SW 1271 (cell line): ENCODE measurements at regions not wholly inside any gene's neighbourhood (a gene's known extent, or its start where the extent isn't known, plus 50 kb on each side); places are given as distances from the start of the nearest gene placed in this dataset.

Source experiments
- DNase-seq, 2 experiments: peaks; one replicate each; lab custom pipeline; 2025; lab: John Stamatoyannopoulos, UW

DNA sequence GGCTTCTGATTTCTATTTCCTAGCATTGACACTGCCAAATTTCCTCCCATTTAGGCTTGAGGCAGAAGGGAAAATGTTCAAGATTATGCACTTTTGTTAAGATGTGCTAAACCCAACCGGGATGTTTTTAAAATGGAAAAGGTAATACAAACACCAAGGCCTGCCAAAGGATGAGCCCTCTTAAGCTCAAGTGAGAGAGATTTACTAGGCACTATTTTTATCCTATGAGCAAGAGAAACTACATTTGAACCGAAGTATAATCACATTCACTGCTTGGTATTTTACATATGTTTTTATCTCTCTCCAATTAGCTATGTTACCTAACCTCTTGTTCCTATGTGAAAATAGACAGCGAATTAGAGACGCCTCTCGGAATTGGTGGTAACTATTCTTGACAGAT, 295.8 kb downstream of the GABRB3 start:
- no peak for DNase-seq

DNA sequence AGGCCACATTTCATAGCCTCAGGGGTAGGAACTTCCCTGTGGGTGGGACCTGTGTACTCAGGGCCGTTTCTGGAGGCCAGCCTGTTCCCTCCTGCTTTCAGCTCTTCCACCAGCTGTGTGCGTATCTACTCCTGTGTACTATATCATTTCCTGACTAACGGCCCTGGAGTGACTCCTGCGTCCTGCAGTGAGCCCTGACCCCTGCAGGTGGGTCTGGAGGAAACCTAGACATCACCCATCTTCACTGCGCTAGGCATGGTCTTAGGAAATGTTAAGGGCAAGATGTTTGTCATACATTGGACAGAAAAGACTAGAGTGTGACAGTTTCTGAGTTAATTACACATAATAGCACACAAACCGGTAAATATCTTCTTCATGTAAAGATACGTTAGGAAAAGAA, 297.3 kb downstream of the GABRB3 start:
- DNase-seq, result no peak

DNA sequence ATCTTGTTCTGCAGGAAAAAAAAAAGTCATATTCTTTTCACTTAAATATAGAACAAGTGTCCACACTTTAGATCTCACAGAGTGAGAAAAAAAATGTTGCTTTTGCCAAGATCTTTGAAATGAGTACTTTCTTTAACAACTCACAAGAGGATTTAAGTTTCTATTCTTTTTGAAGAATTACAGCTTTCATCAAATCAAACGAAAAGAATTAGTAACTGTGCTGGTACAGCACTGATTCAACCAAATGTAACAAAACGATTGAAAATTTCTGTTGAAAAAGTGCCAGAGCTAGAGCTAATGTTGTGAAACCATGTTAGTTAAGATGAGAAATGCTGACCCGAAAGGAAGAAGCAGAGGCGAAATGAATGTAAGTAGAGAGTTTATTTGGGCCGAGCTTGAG, 300.2 kb downstream of the GABRB3 start:
- DNase-seq, result no peak

DNA sequence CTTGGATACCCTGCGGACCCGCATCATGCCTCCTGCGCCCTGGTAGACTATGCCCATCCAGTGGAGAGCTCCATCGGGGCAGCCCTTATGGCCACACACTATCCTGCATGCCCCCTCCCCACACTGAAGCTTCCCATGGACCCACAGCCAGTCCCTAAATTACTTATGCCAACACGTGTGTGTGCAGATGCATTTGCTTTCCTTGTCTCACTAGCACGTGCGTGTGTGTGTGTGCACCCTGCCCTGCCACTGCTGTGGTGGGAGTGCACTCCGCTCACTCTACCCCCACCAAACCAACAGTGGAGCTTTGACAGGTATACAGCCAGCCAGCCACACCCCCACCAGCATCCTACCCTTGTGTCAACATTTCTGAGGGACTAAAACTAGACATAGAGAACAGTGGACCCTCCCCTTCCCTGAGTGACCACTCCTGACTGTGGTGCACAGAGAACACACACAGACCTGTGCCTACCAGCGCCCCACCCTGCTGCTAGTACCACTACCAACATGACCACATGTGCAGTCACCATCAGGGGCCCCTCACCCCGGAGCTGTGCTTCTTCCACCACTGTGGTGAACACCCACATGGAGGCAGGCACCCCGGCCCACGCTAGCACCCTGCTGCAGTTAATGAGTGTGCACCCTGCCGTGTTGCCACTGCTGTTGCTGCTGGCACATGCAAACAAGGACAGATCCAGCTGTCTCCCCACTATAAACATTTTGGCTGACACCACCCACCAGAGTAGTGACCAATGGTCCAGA, 310.8 kb downstream of the GABRB3 start:
- no peak for DNase-seq

DNA sequence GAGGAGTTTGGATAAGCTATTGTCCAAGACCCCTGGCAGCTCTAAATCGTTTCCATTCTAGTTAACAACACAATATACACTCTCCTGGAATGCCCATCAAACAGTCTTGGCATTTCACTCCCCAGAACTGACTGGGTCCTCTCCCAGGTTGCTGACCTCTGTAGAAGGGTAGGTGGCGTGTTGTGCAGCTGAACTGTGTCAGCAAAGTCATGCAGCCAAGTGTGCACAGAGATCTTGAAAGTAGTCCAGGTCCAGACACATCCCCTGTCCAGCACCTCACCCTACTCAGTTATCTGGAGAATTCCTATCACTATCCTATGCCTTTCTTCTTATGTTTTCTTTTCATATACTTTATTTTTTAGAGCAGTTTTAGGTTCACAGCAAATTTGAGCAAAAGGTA, 312.7 kb downstream of the GABRB3 start:
- no peak for DNase-seq

DNA sequence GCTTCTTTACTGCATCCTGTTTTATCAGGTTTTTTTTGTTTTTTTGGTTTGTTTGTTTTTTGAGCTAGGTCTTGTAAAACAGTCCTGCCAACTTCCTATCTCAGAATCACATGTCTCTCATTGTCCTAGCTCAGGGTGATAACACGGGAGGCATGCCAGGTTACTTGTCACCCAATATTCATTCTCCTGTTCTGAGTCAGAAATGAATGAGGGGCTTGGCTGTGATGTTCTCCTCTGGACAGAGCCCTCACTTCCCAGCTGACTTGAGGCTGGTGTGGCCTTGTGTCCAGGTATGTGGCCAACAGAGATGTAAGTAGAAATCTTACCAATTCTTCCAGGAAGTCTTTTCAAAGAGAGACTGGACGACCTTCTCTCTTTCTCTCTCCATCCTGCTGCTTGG, 317.0 kb downstream of the GABRB3 start:
- no peak for DNase-seq

DNA sequence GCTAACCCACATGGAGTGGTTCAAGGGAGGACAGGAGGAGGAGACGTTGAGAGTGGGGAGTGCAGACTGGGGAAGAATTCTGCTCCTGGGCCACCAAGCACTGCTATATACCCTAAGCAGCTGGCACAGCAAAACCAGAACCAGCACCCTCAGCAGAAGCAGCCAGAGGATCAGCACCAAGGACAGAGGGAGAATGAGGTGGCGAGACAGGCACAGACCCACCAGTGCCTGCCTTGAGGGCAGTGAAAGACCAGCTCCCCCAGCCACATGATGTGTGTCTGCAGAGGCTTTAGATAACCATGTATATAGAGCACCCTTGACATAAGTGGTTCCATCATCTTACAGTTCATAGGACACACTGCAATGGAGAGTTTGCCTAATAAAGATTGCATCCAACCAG, 319.0 kb downstream of the GABRB3 start:
- no peak for DNase-seq

DNA sequence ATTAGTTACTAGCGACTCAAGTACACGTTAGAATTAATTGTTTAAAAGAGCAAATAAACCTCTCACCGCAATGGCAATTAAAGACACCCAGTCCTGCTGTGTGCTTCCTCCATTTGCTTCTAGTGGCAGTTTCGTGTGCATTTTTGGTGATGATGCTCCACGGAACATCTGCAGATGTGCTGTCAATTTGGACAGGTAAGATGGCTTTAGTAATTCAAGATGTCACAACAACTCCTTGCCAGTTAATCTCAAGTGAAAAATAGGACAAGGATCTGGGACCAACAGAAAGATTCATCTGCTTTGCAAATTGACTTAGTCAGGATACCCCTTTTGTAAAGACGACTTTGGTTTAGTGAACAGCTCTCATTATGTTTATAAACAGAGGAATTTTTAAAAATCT, 320.9 kb downstream of the GABRB3 start:
- no peak for DNase-seq

DNA sequence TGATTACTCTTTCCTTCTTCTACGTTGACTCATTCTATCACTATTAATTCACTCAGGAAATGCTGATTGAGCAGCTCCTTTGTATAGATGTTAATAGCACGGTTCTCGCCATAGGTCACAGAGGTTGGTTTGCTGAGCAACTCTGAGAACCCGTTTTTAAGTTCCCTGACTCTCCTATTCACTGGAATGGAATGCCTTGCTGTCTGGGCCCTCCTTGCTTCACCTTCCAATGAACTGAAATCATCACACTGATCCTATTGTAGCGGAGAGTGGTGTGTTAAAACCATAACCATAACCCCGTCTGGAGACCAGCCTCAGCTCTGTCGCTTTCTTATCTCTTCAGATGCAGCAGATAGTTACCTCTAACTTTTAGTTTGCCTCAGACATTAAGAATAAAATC, 323.6 kb downstream of the GABRB3 start:
- no peak for DNase-seq

DNA sequence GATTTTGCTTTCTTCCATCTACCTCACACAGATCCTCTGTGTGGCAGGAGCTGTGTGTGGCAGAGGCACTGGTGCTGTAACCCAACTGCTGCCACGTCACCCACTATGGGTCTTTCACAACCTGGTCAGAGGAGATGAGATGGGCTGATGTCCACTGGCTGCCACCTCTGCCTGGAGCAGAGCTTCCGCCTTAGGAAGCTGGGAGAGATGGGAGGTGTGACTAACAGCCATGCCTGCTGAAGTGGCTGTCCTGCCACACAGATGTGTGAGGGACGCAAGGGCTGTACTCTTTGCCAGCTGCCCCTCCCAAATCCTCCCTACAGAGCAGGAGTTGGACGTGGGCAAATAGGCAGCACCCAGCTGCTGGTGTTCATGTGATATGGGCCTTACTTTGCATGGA, 329.5 kb downstream of the GABRB3 start:
- DNase-seq, result no peak

DNA sequence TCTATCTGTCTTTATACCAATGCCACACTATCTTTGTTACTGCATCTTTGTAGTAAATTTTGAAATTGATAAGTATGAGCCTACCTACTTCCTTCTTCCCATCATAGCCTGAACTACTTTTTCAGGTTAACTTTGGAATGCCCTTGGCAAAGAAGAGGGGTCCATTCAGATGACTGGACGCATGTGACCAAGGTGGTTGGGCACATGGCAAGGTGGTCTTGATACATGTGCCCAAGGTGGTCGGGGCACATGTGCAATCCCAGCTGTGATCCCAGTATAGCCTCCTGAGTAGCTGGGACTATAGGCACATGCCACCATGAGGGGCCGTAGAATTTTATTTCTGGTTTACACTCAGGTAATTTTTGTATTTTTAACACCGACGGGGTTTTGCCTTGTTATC, 330.2 kb downstream of the GABRB3 start:
- DNase-seq, result no peak

DNA sequence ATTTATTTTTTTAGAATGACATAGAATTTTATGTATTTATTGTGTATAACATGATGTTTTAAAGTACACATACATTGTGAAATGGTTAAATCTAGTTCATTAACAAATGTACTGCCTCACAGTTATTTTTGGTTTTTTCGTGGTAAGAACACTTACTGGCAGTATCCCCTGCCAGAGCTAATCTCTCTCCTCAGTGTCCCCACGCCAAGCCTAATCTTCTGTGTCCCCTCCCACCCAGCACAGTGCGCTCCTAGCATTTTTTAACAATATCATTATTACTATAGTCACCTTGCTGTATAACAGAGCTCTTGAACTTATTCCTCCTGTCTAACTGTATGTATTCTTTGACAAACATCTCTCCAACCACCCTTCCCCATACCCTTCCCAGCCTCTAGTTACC, 333.2 kb downstream of the GABRB3 start:
- DNase-seq, result no peak

DNA sequence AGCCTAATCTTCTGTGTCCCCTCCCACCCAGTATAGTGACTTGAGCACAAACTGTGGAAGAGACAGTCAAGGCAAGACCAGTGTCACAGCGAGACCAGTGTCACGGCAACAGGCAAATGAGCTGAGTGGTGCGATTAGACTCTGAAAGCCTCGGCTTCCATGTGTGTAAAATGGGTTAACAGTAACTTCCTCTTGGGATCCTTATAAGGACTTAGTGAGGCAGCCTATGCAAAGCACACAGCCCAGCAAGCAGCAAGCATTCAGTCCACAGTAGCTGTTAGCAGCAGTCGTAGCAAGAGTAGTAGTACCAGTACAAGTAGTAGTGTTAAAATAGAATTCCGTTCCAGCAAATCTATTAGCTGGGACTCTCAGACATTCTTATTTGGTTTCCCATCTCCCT, 334.1 kb downstream of the GABRB3 start:
- no peak for DNase-seq

DNA sequence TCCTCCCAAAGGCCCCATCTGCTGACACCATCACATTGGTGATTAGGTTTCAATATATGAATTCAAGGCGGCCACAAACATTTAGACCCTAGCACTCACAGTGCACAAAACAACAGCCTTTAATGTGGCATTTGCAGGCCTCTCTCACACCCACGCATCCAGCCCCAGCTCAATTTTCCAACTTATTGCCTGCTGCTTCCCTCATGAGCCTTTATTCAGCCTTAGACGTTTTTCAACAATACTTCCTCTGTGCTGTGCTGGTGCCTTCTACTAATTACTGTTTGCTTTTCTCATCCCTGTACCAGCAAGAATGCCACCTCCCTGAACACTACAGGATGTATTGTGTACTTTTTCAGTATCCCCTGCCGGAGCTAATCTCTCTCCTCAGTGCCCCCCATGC, 334.6 kb downstream of the GABRB3 start:
- no peak for DNase-seq

DNA sequence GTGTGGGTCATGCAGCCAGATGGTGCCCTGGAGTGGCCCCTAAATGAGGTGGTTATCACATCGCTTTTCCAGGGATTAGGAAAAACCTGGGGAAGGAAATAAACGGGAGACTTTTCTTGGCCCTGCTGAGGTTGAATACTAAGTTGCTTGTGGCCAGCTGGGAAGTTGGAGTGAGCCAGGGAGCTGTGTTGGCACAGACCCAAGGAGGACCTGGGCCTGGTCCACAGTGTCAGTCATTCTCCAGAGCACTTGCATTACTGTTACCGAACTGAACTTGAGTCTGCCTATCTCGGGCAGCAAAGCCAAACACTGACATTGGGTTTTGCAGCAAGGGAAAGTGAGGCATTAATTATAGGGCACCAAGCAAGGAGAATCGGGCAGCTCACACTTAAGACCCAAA, 339.0 kb downstream of the GABRB3 start:
- DNase-seq, result no peak

DNA sequence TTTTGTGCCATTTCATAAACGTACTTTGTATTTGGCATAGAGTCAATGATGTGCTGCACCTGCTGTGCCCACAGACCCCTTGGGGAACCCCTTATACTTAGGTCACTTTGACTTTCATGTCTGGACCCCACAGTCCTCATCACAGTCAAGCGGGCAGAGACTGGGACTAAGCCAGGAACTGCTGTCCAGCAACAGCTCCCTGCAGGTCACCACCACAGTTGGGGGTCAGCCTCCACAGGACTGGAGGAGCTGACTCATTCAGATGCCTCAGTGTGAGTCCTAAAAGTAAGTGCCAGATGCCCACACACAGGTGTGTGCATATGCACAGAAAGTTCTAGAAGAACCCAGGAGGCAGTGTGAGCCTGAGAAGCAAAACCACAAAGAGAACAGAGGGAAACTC, 339.8 kb downstream of the GABRB3 start:
- DNase-seq, result no peak

DNA sequence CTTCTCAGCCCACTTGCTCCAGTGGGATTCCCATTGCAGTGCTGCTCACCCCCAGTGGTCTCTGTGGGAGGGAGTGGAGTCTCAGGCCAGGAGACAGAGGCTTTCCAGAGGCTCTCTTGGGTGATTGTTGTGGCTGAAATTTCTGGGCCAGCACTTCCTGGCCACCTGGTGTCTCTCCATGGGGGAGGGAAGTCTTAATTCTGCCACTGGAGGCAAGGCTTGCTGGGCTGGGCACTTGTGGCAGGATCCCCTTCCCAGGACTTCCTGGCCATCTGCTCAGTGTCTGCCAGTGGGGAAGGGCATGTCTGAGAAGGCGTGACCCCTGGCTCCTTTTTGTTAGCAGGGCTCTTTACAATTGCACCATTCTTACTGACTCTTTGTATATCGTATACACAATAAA, 351.8 kb downstream of the GABRB3 start:
- DNase-seq, result no peak

DNA sequence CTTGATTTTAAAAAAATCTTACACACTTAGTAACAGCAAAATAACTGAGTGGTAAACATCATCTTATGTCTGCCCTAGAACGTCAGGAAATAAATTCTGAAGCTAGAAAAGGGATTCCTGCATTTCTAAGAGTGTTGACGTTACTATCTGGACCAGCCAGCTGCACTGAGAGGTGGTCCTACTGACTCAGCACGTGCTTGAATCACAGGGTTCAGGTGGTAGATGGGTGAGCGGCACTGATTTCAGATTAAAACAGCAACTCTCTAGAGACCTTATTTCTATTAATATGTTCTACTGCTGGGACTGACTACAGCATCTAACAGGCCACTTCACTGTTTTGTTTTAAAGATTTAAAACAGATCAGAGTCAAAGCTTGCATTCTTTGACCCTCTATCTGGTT, 377.2 kb downstream of the GABRB3 start:
- DNase-seq, result no peak

DNA sequence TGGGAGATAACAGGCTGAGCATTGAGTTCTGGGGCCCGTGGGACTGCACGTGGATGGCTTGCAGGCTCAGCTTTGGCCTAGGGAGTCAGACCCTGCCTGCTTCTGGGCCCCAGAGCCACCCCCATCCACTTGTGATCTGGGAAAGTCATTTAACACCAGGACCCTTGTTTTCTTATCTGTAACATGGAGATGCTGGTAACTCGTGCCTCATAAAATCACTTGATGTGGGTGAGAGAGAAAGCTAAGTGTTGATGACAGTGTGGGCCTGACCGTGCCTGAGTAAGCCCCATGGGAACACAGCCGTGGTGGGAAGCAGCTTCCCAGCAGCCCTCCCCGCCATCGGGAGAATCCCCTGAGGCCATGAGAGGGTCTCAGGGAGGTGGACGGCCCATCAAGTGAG, 378.1 kb downstream of the GABRB3 start:
- no peak for DNase-seq

DNA sequence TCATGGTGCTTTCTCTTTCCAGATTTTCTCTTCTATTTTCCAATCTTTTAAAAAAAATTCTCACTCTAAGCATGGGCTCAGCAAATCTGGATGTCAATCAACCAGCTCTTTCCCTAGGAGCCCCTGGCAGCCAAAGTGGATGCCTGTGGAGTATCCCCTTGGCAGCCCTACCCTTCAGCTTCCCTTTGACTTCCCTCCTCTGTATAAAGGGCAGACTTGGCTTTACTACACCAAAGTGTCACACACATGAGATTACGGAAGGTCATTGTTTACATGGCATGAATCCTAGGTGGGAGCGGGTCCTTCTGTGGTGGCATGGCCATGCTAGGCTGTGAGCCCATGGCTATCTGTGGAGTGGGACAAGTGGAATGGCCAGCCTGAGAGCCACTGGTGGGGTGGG, 379.9 kb downstream of the GABRB3 start:
- no peak for DNase-seq

DNA sequence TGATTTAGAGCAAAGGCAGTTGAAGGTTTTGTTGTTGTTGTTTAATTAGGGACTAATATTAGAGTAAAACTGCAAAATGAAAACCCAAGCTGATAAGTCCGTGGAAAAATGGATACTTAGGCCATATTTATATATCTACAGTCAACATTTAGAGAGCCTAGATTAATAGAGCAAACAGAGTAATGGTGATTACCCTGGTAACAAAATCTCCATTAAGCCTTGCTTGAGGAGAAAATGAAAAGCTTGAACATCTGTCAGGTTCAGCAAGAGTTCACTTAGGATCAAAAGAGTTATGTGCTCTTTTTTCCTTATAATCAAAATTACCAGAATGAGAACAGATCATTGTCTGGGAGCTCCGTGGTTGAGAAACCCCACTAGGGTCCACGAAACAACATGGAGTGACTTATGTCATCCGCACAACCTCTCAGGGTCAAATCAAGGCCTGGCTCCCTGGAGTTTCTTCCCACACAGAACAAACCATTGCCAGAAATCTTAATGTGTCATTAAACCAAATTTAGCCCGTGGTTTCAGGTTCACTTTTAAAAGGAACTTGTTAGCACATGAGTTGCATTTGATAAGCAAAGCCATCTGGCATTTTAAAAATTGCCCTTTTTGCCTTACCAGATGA, 381.2 kb downstream of the GABRB3 start:
- no peak for DNase-seq

DNA sequence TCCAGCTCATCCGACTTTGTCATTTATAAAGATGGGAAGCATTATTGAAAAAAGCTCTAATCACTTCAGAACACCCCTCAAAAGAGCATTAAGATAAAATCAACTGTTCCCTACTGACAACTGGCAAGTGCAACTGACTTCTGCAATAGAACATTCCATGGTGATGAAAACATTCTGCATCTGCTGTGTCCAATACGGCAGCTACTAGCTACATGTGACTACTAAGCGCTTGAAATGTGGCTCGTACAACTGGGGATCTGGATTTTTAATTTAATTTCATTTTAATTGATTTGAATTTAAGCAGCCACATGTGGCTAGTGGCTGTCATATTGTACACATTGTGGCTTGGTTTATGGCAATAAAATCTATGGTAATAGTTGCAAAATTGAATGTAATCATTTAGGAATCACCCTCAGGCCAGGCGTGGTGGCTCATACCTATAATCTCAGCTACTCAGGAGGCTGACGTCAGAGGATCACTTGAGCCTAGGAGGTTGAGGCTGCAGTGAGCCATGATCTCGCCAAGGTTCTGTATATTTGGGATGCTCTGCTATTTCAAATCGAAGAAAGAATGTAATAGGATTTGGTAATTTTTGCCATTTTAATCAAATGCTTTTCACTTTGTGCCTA, 390.3 kb downstream of the GABRB3 start:
- no peak for DNase-seq

DNA sequence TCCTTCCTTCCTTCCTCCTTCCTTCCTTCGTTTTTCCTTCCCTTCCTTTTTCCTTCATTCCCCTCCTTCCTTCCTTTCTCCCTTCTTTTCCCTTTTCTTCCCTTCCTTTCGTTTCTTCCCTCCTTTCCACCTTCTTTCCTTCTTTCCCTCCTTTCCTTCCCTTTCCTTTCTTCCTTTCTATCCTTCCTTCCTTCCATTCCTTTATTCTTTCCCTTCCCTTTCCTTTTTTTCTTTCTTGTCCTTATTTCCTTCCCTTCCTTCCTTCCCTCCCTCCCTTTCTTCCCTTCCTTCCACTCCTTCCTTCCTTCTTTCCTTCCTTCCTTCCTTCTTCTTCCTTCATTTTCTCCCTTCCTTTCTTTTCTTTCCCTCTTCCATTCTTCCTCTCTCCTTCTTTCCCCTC, 394.6 kb downstream of the GABRB3 start:
- DNase-seq, result no peak

DNA sequence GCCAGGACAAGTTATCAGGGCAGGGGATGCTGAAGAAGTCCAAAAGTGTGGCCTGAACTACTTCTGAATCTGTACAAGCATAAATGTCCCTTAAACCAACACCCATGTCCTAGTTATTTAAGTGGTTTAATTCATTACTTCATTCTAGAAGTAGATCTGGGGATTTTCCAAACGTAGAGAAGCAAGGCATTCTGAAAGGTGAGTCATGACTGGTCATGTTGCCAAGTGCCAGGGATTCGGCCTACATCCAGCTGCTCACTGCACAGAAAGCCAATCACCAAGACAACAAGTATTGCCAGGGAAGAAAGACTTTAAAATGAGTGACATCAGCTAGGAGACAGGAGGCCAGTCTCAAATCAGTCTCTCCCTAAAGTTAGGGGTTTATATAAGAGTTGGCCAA, 396.6 kb downstream of the GABRB3 start:
- no peak for DNase-seq
